Astrocyte (in vitro differentiated cells and primary cell): ENCODE measurements at regions not wholly inside any gene's neighbourhood (a gene's known extent, or its start where the extent isn't known, plus 50 kb on each side); places are given as distances from the start of the nearest gene placed in this dataset.
A peak's percentile ranks its signal among the peaks of the same experiment; 100 is the strongest.

Source experiments
- DNase-seq: peaks from one replicate; pipeline ENCODE4 v3.0.0-alpha.2; 2010; ENCODE audit warnings: low read depth
- FAIRE-seq: peaks from 2 replicates; lab custom pipeline; 2011; peaks lifted over from hg19 to GRCh38; lab: Jason Lieb, UNC
- H2AFZ ChIP-seq: 2 replicates; pipeline ENCODE4 v1.6.0; 2012; ENCODE audit warnings: low read depth, low read length, inconsistent platforms
- H3K27ac ChIP-seq: 2 replicates; pipeline ENCODE4 v1.5.1; 2011; ENCODE audit warnings: low read depth, low read length, inconsistent platforms
- H3K27me3 ChIP-seq: 2 replicates; pipeline ENCODE4 v1.6.0; 2011; ENCODE audit warnings: low read length, inconsistent platforms; ENCODE audit not compliant: insufficient read depth
- H3K36me3 ChIP-seq: 2 replicates; pipeline ENCODE4 v1.5.1; 2011; ENCODE audit warnings: low read length, inconsistent platforms; ENCODE audit not compliant: insufficient read depth
- H3K4me1 ChIP-seq: 2 replicates; pipeline ENCODE4 v1.5.1; 2011; ENCODE audit warnings: low read length, inconsistent platforms; ENCODE audit not compliant: insufficient read depth
- H3K4me2 ChIP-seq: 2 replicates; pipeline ENCODE4 v1.6.0; 2012; ENCODE audit warnings: low read length, inconsistent platforms
- H3K4me3 ChIP-seq: 2 replicates; pipeline ENCODE4 v1.5.1; 2011; ENCODE audit warnings: low read depth, mild to moderate bottlenecking, low read length, inconsistent platforms; ENCODE audit not compliant: insufficient read depth
- H3K79me2 ChIP-seq: 2 replicates; pipeline ENCODE4 v1.6.0; 2012; ENCODE audit warnings: mild to moderate bottlenecking, low read length, inconsistent platforms; ENCODE audit not compliant: insufficient read depth
- H3K9ac ChIP-seq: 2 replicates; pipeline ENCODE4 v1.6.0; 2012; ENCODE audit warnings: mild to moderate bottlenecking, low read length, inconsistent platforms
- H3K9me3 ChIP-seq: 2 replicates; pipeline ENCODE4 v1.5.1; 2012; ENCODE audit warnings: low read depth, mild to moderate bottlenecking, low read length, inconsistent platforms; ENCODE audit not compliant: insufficient read depth
- H4K20me1 ChIP-seq: 2 replicates; pipeline ENCODE4 v1.6.0; 2012; ENCODE audit warnings: low read length, inconsistent platforms; ENCODE audit not compliant: insufficient read depth
- H3K27ac Mint-ChIP-seq: one replicate; pipeline ENCODE4 v1.8.0; 2021; ENCODE audit warnings: mild to moderate bottlenecking, mixed read lengths; ENCODE audit not compliant: unreplicated experiment
- H3K27me3 Mint-ChIP-seq: one replicate; pipeline ENCODE4 v1.8.0; 2021; ENCODE audit warnings: low read depth, mixed read lengths; ENCODE audit not compliant: unreplicated experiment
- H3K36me3 Mint-ChIP-seq: one replicate; pipeline ENCODE4 v1.8.0; 2021; ENCODE audit warnings: low read depth, mixed read lengths; ENCODE audit not compliant: unreplicated experiment
- H3K4me1 Mint-ChIP-seq: one replicate; pipeline ENCODE4 v1.8.0; 2021; ENCODE audit warnings: low read depth, mixed read lengths; ENCODE audit not compliant: unreplicated experiment
- H3K4me3 Mint-ChIP-seq: one replicate; pipeline ENCODE4 v1.8.0; 2021; ENCODE audit warnings: mild to moderate bottlenecking, moderate library complexity, mixed read lengths; ENCODE audit not compliant: unreplicated experiment
- H3K9me3 Mint-ChIP-seq: one replicate; pipeline ENCODE4 v1.8.0; 2021; ENCODE audit warnings: mild to moderate bottlenecking, mixed read lengths; ENCODE audit not compliant: unreplicated experiment
- EZH2 ChIP-seq: IDR thresholded peaks from 2 replicates; pipeline ENCODE4 v1.6.1; 2012; ENCODE audit warnings: mild to moderate bottlenecking, low read length, inconsistent platforms; ENCODE audit not compliant: insufficient read depth
- TF ChIP-seq, protein P1 (sequence below): IDR thresholded peaks from 2 replicates; pipeline ENCODE4 v1.5.1; 2011; ENCODE audit warnings: low read depth, mild to moderate bottlenecking, inconsistent platforms, low read length, moderate library complexity; ENCODE audit not compliant: insufficient read depth

DNA sequence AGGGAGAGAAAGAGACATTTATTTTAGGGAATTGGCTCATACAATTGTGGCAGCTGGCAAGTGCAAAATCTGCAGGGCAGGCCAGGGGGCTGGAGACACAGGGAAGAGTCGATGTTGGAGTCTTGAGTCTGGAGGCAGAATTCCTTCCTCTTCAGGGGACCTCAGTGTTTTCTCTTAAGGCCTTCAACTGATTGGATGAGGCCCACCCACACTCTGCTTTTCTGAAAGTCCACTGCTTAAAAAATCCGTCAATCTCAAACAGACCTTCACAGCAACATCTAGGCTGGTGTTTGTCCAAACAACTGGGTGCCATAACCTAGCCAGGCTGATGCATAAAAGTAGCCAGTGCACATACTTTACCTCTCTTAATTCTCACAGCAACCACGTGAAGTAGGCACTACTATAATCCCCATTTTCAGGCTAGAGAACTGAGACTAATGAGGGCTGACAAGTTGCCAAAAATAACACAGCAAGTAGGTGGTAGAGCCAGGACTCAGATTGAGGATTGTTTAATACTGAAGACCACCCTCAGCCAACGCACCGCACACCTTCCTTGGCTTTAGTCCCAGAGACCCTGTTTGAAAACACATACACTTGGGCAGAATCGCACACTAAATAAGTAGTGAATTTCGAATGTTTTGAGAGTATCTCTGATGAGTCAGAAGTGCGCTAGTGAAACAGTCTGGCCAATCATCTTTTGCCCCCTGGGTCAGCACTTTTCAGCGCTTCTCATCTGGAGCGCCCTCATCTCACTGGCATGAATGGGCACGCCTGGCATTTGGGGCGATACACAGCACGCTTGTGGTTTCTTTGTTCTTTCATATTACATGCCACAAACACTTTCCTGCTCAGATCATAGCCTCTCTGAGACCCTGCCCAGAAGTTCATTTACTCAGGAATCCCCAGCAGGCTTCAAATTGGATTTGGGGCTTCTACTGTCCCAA lies 591.4 kb downstream of the CCDC171 start:
- no peak overlapping the region for H3K9ac ChIP-seq
- H2AFZ ChIP-seq = no peak overlapping the region
- no peak overlapping the region for H3K4me3 ChIP-seq
- H3K4me2 ChIP-seq = peak overlapping the region; percentile 51
- peak overlapping the region; percentile 48 for H3K27ac ChIP-seq
- TF ChIP-seq, protein P1, sequence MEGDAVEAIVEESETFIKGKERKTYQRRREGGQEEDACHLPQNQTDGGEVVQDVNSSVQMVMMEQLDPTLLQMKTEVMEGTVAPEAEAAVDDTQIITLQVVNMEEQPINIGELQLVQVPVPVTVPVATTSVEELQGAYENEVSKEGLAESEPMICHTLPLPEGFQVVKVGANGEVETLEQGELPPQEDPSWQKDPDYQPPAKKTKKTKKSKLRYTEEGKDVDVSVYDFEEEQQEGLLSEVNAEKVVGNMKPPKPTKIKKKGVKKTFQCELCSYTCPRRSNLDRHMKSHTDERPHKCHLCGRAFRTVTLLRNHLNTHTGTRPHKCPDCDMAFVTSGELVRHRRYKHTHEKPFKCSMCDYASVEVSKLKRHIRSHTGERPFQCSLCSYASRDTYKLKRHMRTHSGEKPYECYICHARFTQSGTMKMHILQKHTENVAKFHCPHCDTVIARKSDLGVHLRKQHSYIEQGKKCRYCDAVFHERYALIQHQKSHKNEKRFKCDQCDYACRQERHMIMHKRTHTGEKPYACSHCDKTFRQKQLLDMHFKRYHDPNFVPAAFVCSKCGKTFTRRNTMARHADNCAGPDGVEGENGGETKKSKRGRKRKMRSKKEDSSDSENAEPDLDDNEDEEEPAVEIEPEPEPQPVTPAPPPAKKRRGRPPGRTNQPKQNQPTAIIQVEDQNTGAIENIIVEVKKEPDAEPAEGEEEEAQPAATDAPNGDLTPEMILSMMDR = no peak
- no peak for TF ChIP-seq EZH2
- Mint-ChIP-seq H3K4me1 (peaks cover 34% of the 10 kb centered on the region), H3K27ac (peak overlapping the region; percentile 68), H3K9me3 (no peaks in the 10 kb centered on the region), H3K4me3 (no peak overlapping the region), H3K36me3 (no peaks in the 10 kb centered on the region), H3K27me3 (no peaks in the 10 kb centered on the region)
- DNase-seq (peak; percentile 76), FAIRE-seq (no peak)
- H3K79me2 ChIP-seq = no peaks in the 10 kb centered on the region
- no peaks in the 10 kb centered on the region for H3K9me3 ChIP-seq
- H3K4me1 ChIP-seq = peaks cover 40% of the 10 kb centered on the region
- H3K27me3 ChIP-seq = no peaks in the 10 kb centered on the region
- H3K36me3 ChIP-seq = no peaks in the 10 kb centered on the region
- no peaks in the 10 kb centered on the region for H4K20me1 ChIP-seq

DNA sequence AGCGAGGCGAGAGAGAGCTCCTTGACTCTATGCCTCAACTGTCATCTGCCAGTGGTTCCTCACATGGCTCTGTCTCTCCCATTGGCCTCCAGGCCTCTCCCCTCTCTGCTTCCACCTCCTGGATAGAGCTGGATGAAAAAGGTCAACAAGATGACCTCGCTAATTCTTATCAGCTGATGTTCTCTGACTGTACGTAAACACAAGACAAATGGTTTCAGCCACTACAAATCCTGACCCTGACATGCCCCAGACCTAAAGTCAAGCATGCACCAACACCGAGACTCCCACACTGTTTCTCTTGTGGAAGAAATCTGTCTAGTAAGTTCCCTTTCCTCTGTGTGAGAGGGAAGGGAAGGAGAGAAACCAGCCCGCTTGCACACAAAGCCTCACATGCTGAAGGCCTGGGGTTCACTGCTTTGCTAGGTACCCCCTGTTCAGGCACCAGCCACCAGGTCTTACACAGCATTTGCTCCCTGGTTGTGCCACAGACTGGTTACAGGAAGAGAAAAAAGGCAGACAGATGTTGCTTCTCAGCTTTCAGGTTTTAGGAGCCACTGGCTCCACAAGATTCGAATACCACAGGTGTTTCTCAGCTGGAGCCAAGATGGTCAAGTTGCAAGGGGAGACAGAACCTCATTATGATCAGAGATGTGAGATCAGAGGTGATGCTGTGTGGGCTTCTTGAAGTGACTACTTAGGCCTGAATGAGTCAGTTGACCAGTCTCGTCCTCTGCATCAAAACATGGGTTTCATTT lies 592.5 kb downstream of the CCDC171 start:
- Histone ChIP-seq H3K27me3 (no peaks in the 10 kb centered on the region), H2AFZ (no peak overlapping the region), H3K79me2 (no peaks in the 10 kb centered on the region), H3K9ac (no peak overlapping the region), H3K4me1 (peaks cover 30% of the 10 kb centered on the region), H3K4me3 (no peak overlapping the region), H3K27ac (peak overlapping the region; percentile 38), H3K9me3 (no peaks in the 10 kb centered on the region), H4K20me1 (no peaks in the 10 kb centered on the region), H3K4me2 (no peak overlapping the region), H3K36me3 (no peaks in the 10 kb centered on the region)
- Mint-ChIP-seq H3K9me3 (no peaks in the 10 kb centered on the region), H3K4me1 (peaks cover 29% of the 10 kb centered on the region), H3K36me3 (no peaks in the 10 kb centered on the region), H3K27ac (peak overlapping the region; percentile 68), H3K4me3 (no peak overlapping the region), H3K27me3 (no peaks in the 10 kb centered on the region)
- TF ChIP-seq EZH2 = no peak
- TF ChIP-seq, protein P1 = no peak
- FAIRE-seq (no peak), DNase-seq (peak; percentile 67)
